B cell (primary cell): ENCODE measurements at regions not wholly inside any gene's neighbourhood (a gene's known extent, or its start where the extent isn't known, plus 50 kb on each side); places are given as distances from the start of the nearest gene placed in this dataset.

ENCODE experiments used
- ATAC-seq: fragments of 200-7000 bp; cut with Tn5 transposase; one replicate; pipeline ENCODE4 v1.10.0; 2021; ENCODE audit warnings: low read depth, mild to moderate bottlenecking, moderate number of reproducible peaks, moderate library complexity
- CTCF ChIA-PET: fragments of 350-600 bp; sonication (Branson Sonifier 250); formaldehyde crosslinking; loops from one replicate; lab custom pipeline; 2021; ENCODE audit warnings: antibody characterized with exemption, inconsistent platforms; lab: Charles Lee
- POLR2A ChIA-PET: fragments of 350-600 bp; sonication (Branson Sonifier 250); formaldehyde crosslinking; loops from one replicate; lab custom pipeline; 2021; ENCODE audit warnings: antibody characterized with exemption; lab: Charles Lee
- DNase-seq: peaks from one replicate; pipeline ENCODE4 v3.0.0; 2013
- H2AFZ ChIP-seq: 2 replicates; pipeline ENCODE4 v1.6.1; 2012; ENCODE audit warnings: mild to moderate bottlenecking, low read depth, low read length; ENCODE audit not compliant: insufficient read depth, poor library complexity, severe bottlenecking
- H3K27ac ChIP-seq, 2 donors: 1 replicate in 1 of 2; 2 replicates in 1 of 2; pipeline ENCODE4 v1.5.1; 2012 to 2013; ENCODE audit warnings: low read length in 2 of 2, mild to moderate bottlenecking in 2 of 2, moderate library complexity in 1 of 2
- H3K27me3 ChIP-seq, 4 experiments: fragments of 200-600 bp in 1 of 4; sonication (generic) in 1 of 4; replicated peaks in 1 of 4; 1 replicate in 2 of 4; 2 replicates in 2 of 4; pipeline versions ENCODE4 v1.6.1 to v1.7.0; 2013 to 2016; ENCODE audit warnings: low read length in 3 of 4, mild to moderate bottlenecking in 2 of 4, mixed read lengths in 1 of 4, moderate library complexity in 1 of 4; ENCODE audit not compliant: insufficient read depth in 4 of 4, control insufficient read depth in 3 of 4; ENCODE audit errors: control extremely low read depth in 1 of 4
- H3K36me3 ChIP-seq, 2 experiments: replicated peaks in 1 of 2; 1 replicate in 1 of 2; 2 replicates in 1 of 2; pipeline versions ENCODE4 v1.6.1 to v1.7.1; 2013; ENCODE audit warnings: low read length in 1 of 2; ENCODE audit not compliant: insufficient read depth in 2 of 2, control insufficient read depth in 1 of 2; ENCODE audit errors: control extremely low read depth in 1 of 2, extremely low read depth in 1 of 2
- H3K4me1 ChIP-seq, 2 donors: fragments of 200-600 bp in 1 of 2; sonication (generic) in 1 of 2; 1 replicate in 1 of 2; 2 replicates in 1 of 2; pipeline versions ENCODE4 v1.5.1 to v1.6.1; 2013 to 2017; ENCODE audit warnings: low read length in 2 of 2; ENCODE audit not compliant: control insufficient read depth in 2 of 2, insufficient read depth in 2 of 2
- H3K4me2 ChIP-seq: replicated peaks from 2 replicates; pipeline ENCODE3; 2012; ENCODE audit warnings: mild to moderate bottlenecking, low read depth, low read length; ENCODE audit not compliant: poor library complexity, severe bottlenecking
- H3K4me3 ChIP-seq, 5 experiments: fragments of 200-600 bp in 1 of 5; sonication (generic) in 1 of 5; 1 replicate in 3 of 5; 2 replicates in 2 of 5; pipeline versions ENCODE4 v1.5.1 to v1.7.0; 2011 to 2016; ENCODE audit warnings: low read length in 4 of 5, mild to moderate bottlenecking in 4 of 5, low read depth in 2 of 5, control low read depth in 1 of 5, moderate library complexity in 1 of 5; ENCODE audit not compliant: insufficient read depth in 1 of 5; ENCODE audit errors: control extremely low read depth in 1 of 5, extremely low read depth in 1 of 5
- H3K79me2 ChIP-seq: fragments of 200-600 bp; sonication (generic); one replicate; pipeline ENCODE4 v1.6.0; 2016; ENCODE audit warnings: low read length; ENCODE audit not compliant: control insufficient read depth, insufficient read depth
- H3K9ac ChIP-seq: fragments of 200-600 bp; sonication (generic); 2 replicates; pipeline ENCODE4 v1.6.1; 2017; ENCODE audit warnings: mild to moderate bottlenecking, low read length, moderate library complexity
- H3K9me3 ChIP-seq, 3 donors: one replicate each; pipeline versions ENCODE4 v1.6.1 to v1.7.1; 2013; ENCODE audit warnings: low read length in 2 of 3; ENCODE audit not compliant: control insufficient read depth in 2 of 3, insufficient read depth in 1 of 3; ENCODE audit errors: control extremely low read depth in 1 of 3
- H4K20me1 ChIP-seq: 2 replicates; pipeline ENCODE4 v1.6.0; 2012; ENCODE audit warnings: mild to moderate bottlenecking, low read length; ENCODE audit not compliant: insufficient read depth, control insufficient read depth, poor library complexity, severe bottlenecking
- H3K27ac Mint-ChIP-seq: one replicate; pipeline ENCODE4 v1.8.0; 2021; ENCODE audit warnings: mixed read lengths
- H3K27me3 Mint-ChIP-seq: one replicate; pipeline ENCODE4 v1.8.0; 2021; ENCODE audit warnings: mixed read lengths
- H3K4me1 Mint-ChIP-seq: one replicate; pipeline ENCODE4 v1.8.0; 2021; ENCODE audit warnings: mixed read lengths
- H3K4me3 Mint-ChIP-seq: one replicate; pipeline ENCODE4 v1.8.0; 2021; ENCODE audit warnings: mixed read lengths
- H3K9me3 Mint-ChIP-seq: one replicate; pipeline ENCODE4 v1.8.0; 2022; ENCODE audit warnings: mixed read lengths; ENCODE audit not compliant: insufficient read depth
- CTCF ChIP-seq: fragments of 200-600 bp; IDR thresholded peaks from one replicate; pipeline ENCODE4 v1.8.0; 2022; ENCODE audit warnings: antibody characterized with exemption, mild to moderate bottlenecking
- EZH2 ChIP-seq: IDR thresholded peaks from 2 replicates; pipeline ENCODE4 v1.6.1; 2012; ENCODE audit warnings: borderline replicate concordance, low read depth, mild to moderate bottlenecking, moderate library complexity, low read length; ENCODE audit not compliant: insufficient read depth, poor library complexity, severe bottlenecking
- whole genome bisulfite sequencing: methylation state at CpG from one replicate; pipeline ENCODE4 v1.1.5; 2013; ENCODE audit warnings: missing lambda C conversion rate; ENCODE audit not compliant: insufficient coverage; 5-methylcytosine and 5-hydroxymethylcytosine counted together
- intact Hi-C: fragments of 100-400 bp; cut with micrococcal nuclease; formaldehyde crosslinking; loops from one replicate; pipeline ENCODE4 v1.10.0; 2022

- Histone ChIP-seq H3K9ac (no peak overlapping the region), H2AFZ (no peak overlapping the region), H3K4me3 (no peak overlapping the region), H3K79me2 (no peaks in the 10 kb centered on the region), H3K4me2 (no peak overlapping the region), H4K20me1 (no peaks in the 10 kb centered on the region), H3K36me3 (no peaks in the 10 kb centered on the region), H3K27ac (no peak overlapping the region), H3K9me3 (peaks cover 0 to 7% (median 0%) of the 10 kb centered on the region in 3 donors), H3K27me3 (no peaks in the 10 kb centered on the region), H3K4me1 (no peaks in the 10 kb centered on the region)
- POLR2A ChIA-PET = no interaction called here
- Mint-ChIP-seq H3K27ac (no peak overlapping the region), H3K4me3 (no peak overlapping the region), H3K27me3 (no peaks in the 10 kb centered on the region), H3K9me3 (peaks cover 2% of the 10 kb centered on the region), H3K4me1 (peaks cover 2% of the 10 kb centered on the region)
- intact Hi-C loops = no loop called here
- CTCF ChIA-PET = interaction anchor here (1.0 kb wide), 1 partner anchor 16 kb away, joined by 3 read pairs; no protein-coding TSS in a partner anchor
- ATAC-seq = no peak
- DNase-seq = no peak
- TF ChIP-seq CTCF (no peak), EZH2 (no peak)
- WGBS = no CpG with 5 or more reads among the region's 1 CpG
Observed at GRCh38 chr3:110650741-110651140, 420.9 kb upstream of the NECTIN3 start.

GRCh38 chr3:110654843-110655502, 416.6 kb upstream of the NECTIN3 start:
- H3K4me1 Mint-ChIP-seq = no peaks in the 10 kb centered on the region
- Histone ChIP-seq H3K27me3 (no peaks in the 10 kb centered on the region), H3K4me3 (no peak overlapping the region), H3K36me3 (no peaks in the 10 kb centered on the region), H3K4me2 (no peak overlapping the region), H4K20me1 (no peaks in the 10 kb centered on the region), H3K27ac (no peak overlapping the region), H3K4me1 (no peaks in the 10 kb centered on the region), H3K9me3 (peaks cover 0 to 7% (median 0%) of the 10 kb centered on the region in 3 donors), H3K9ac (no peak overlapping the region), H3K79me2 (no peaks in the 10 kb centered on the region), H2AFZ (no peak overlapping the region)
- ATAC-seq = no peak
- ChIA-PET POLR2A (no interaction called here), CTCF (no interaction called here)
- no peak overlapping the region for H3K27ac Mint-ChIP-seq
- H3K4me3 Mint-ChIP-seq = no peak overlapping the region
- intact Hi-C loops = no loop called here
- 70% methylated on average over 1 of the region's 3 CpGs for WGBS
- H3K9me3 Mint-ChIP-seq = peaks cover 5% of the 10 kb centered on the region
- no peak for TF ChIP-seq CTCF
- TF ChIP-seq EZH2 = no peak
- no peak for DNase-seq
- no peaks in the 10 kb centered on the region for H3K27me3 Mint-ChIP-seq
